GM23338 (cell line): ENCODE measurements at regions not wholly inside any gene's neighbourhood (a gene's known extent, or its start where the extent isn't known, plus 50 kb on each side); places are given as distances from the start of the nearest gene placed in this dataset.

Source experiments
- CREB1 ChIP-seq: fragments of 250-450 bp; sonication (Bioruptor Pico); IDR thresholded peaks from 2 replicates; pipeline ENCODE4 v1.5.0; 2020; ENCODE audit warnings: low read depth, mild to moderate bottlenecking, moderate library complexity
- CTCF ChIP-seq, 2 experiments: fragments of 200-600 bp in 1 of 2; sonication (generic) in 1 of 2; conservative IDR thresholded peaks; 2 replicates each; pipeline versions ENCODE4 v1.5.1 to v1.6.1; 2016 to 2017; ENCODE audit warnings: antibody characterized with exemption in 2 of 2, low read depth in 2 of 2, mild to moderate bottlenecking in 2 of 2, moderate library complexity in 1 of 2
- EZH2 ChIP-seq: fragments of 200-600 bp; sonication (generic); IDR thresholded peaks from one replicate; pipeline ENCODE4 v1.8.0; 2017; ENCODE audit warnings: antibody characterized with exemption, mild to moderate bottlenecking, low read depth; ENCODE audit not compliant: unreplicated experiment
- EZH2phosphoT487 ChIP-seq: fragments of 200-600 bp; sonication (generic); IDR thresholded peaks from one replicate; pipeline ENCODE4 v1.8.1; 2018; ENCODE audit warnings: antibody characterized with exemption; ENCODE audit not compliant: unreplicated experiment
- JUNB ChIP-seq: IDR thresholded peaks from one replicate; pipeline ENCODE4 v1.6.1; 2016; ENCODE audit warnings: antibody characterized with exemption; ENCODE audit not compliant: unreplicated experiment
- POLR2AphosphoS5 ChIP-seq: IDR thresholded peaks from 2 replicates; pipeline ENCODE4 v1.6.1; 2016; ENCODE audit warnings: antibody characterized with exemption, low read depth
- REST ChIP-seq: IDR thresholded peaks from one replicate; pipeline ENCODE4 v1.6.1; 2018; ENCODE audit warnings: antibody characterized with exemption; ENCODE audit not compliant: unreplicated experiment
- STAT1 ChIP-seq: IDR thresholded peaks from one replicate; pipeline ENCODE4 v1.6.1; 2016; ENCODE audit warnings: antibody characterized with exemption; ENCODE audit not compliant: unreplicated experiment
- ZNF114 ChIP-seq: fragments of 250-450 bp; sonication (Bioruptor Pico); IDR thresholded peaks from 2 replicates; pipeline ENCODE4 v1.5.0; 2020; ENCODE audit warnings: mild to moderate bottlenecking, moderate library complexity
- ZNF331 ChIP-seq: fragments of 250-450 bp; sonication (Bioruptor Pico); IDR thresholded peaks from 2 replicates; pipeline ENCODE4 v1.5.0; 2020; ENCODE audit warnings: low read depth, mild to moderate bottlenecking, moderate library complexity
- ZNF462 ChIP-seq: fragments of 250-450 bp; sonication (Bioruptor Pico); IDR thresholded peaks from 2 replicates; pipeline ENCODE4 v1.5.0; 2020; ENCODE audit warnings: mild to moderate bottlenecking, moderate library complexity

- TF ChIP-seq EZH2 (no peak), CTCF (conservative IDR thresholded peaks at IDR 0.05; ENCODE audit: low read depth in 2 of 2) (no peak), REST (no peak), POLR2AphosphoS5 (no peak), ZNF331 (CRISPR knock-in tag) (no peak), EZH2phosphoT487 (no peak), ZNF114 (CRISPR knock-in tag) (no peak), ZNF462 (no peak), JUNB (no peak), STAT1 (no peak), CREB1 (CRISPR knock-in tag) (no peak)
These were observed 132.1 kb upstream of the BLID start for GRCh38 chr11:122248131-122248530.
